Neutrophil (primary cell): ENCODE measurements at regions not wholly inside any gene's neighbourhood (a gene's known extent, or its start where the extent isn't known, plus 50 kb on each side); places are given as distances from the start of the nearest gene placed in this dataset.

Experiments used
- H3K27ac ChIP-seq: fragments of 200-600 bp; sonication (generic); 2 replicates; pipeline ENCODE4 v1.5.1; 2016; ENCODE audit warnings: mild to moderate bottlenecking, moderate library complexity
- H3K27me3 ChIP-seq: fragments of 200-600 bp; sonication (generic); 2 replicates; pipeline ENCODE4 v1.6.0; 2016; ENCODE audit warnings: mild to moderate bottlenecking
- H3K36me3 ChIP-seq: fragments of 200-600 bp; sonication (generic); 2 replicates; pipeline ENCODE4 v1.5.1; 2017
- H3K4me1 ChIP-seq, 2 experiments: fragments of 200-600 bp in 1 of 2; sonication (generic) in 1 of 2; 1 replicate in 1 of 2; 2 replicates in 1 of 2; pipeline versions ENCODE4 v1.5.1 to v1.6.1; 2013 to 2016; ENCODE audit warnings: low read depth in 1 of 2, low read length in 1 of 2, mild to moderate bottlenecking in 1 of 2, moderate library complexity in 1 of 2; ENCODE audit not compliant: control insufficient read depth in 1 of 2, insufficient read depth in 1 of 2
- H3K4me3 ChIP-seq, 2 experiments: fragments of 200-600 bp in 1 of 2; sonication (generic) in 1 of 2; 1 replicate in 1 of 2; 2 replicates in 1 of 2; pipeline ENCODE4 v1.5.1; 2013 to 2016; ENCODE audit warnings: low read depth in 1 of 2, low read length in 1 of 2, mild to moderate bottlenecking in 1 of 2, moderate library complexity in 1 of 2
- H3K9me3 ChIP-seq: fragments of 200-600 bp; sonication (generic); 2 replicates; pipeline ENCODE4 v1.5.1; 2016
- TF ChIP-seq, protein P1 (sequence below): fragments of 200-600 bp; sonication (generic); IDR thresholded peaks from 2 replicates; pipeline ENCODE4 v1.5.1; 2016; ENCODE audit warnings: antibody characterized with exemption

DNA sequence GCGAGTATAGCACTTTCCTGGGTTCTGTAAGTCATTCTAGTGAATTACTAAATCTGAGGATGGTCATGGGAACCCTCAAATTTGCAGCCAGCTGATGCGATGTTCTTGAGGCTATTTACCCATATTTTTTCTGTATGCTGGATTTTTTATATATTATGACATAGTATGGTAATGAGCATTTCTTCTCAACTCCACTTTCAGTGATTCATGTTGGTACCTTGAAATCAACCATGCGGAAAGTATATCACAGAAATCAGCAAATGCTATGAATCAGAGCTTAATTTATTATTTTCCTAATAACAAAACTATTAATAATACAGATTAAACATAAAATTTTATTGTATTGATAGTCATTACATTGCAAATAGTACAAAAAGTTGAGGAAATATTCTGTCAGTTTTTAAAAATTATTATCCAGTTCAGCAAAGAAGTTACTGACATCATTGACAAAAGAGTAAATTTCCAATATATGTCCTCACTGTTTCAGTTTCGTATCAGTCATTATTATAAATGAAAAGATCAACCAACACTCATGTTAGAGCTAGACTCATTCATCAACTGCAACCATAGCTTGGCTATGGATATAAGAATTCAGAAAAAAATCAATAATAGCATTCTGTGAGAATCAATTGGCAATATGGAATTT is 164.3 kb upstream of the SETMAR start:
- TF ChIP-seq, protein P1, sequence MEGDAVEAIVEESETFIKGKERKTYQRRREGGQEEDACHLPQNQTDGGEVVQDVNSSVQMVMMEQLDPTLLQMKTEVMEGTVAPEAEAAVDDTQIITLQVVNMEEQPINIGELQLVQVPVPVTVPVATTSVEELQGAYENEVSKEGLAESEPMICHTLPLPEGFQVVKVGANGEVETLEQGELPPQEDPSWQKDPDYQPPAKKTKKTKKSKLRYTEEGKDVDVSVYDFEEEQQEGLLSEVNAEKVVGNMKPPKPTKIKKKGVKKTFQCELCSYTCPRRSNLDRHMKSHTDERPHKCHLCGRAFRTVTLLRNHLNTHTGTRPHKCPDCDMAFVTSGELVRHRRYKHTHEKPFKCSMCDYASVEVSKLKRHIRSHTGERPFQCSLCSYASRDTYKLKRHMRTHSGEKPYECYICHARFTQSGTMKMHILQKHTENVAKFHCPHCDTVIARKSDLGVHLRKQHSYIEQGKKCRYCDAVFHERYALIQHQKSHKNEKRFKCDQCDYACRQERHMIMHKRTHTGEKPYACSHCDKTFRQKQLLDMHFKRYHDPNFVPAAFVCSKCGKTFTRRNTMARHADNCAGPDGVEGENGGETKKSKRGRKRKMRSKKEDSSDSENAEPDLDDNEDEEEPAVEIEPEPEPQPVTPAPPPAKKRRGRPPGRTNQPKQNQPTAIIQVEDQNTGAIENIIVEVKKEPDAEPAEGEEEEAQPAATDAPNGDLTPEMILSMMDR: no peak
- no peak overlapping the region for H3K27ac ChIP-seq
- no peaks in the 10 kb centered on the region for H3K4me1 ChIP-seq
- no peaks in the 10 kb centered on the region for H3K27me3 ChIP-seq
- no peaks in the 10 kb centered on the region for H3K9me3 ChIP-seq
- no peaks in the 10 kb centered on the region for H3K36me3 ChIP-seq
- H3K4me3 ChIP-seq: no peak overlapping the region

DNA sequence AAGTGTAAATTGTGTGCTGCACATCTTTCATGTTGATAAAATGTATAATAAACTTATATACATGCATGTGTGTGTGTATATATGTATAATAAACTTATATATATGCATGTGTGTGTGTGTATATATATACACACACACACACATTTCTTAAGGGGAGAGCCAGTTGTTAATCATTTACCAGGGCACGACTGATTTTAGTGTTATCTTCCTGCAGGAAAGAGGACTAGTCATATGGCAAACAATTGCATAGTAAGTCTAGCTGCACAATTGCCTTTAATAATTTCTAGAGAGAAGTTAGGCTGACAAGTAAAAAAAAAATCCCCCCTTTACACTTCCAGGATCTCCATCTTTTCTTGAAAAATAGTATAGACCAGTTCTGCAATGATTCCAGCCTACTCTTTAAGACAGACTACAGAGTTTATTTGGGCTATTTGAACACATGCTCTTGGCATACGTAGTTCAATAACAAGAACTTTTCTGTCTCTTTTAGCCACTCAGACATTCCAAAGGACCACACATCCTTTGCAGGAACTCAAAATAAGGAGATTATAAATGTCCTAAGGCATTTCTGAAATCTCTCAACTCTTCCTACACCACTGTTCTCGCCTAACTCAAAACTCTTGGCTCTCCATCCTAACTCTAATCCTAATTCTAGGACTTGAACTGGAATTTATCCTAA is 163.6 kb upstream of the SETMAR start:
- no peak overlapping the region for H3K4me3 ChIP-seq

DNA sequence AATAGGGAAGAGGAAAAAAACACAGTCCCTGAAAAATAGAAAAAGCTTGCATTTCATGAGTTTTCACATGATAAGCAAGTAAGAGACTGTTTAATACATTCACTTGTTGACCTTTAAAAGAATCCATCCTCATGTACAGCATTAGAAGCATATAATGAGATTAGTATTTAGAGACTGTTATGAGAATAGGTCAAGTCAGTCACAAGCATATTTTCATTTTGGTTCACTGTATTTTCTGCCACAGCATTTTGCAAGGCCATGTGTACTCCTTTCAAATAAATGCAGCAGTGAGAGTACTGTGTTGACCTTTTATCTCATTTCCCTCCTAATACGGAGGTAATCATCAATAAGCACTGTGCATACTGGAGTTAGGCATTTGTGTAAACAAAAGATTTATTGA is 162.2 kb upstream of the SETMAR start:
- Histone ChIP-seq H3K27me3 (no peaks in the 10 kb centered on the region), H3K4me3 (no peak overlapping the region), H3K27ac (no peak overlapping the region), H3K9me3 (no peaks in the 10 kb centered on the region), H3K4me1 (no peaks in the 10 kb centered on the region), H3K36me3 (no peaks in the 10 kb centered on the region)
- TF ChIP-seq, protein P1: no peak

More for the DNA sequence above, 163.6 kb upstream of the SETMAR start:
- Histone ChIP-seq H3K4me1 (no peaks in the 10 kb centered on the region), H3K27me3 (no peaks in the 10 kb centered on the region), H3K36me3 (no peaks in the 10 kb centered on the region), H3K27ac (no peak overlapping the region), H3K9me3 (no peaks in the 10 kb centered on the region)
- TF ChIP-seq, protein P1: no peak

DNA sequence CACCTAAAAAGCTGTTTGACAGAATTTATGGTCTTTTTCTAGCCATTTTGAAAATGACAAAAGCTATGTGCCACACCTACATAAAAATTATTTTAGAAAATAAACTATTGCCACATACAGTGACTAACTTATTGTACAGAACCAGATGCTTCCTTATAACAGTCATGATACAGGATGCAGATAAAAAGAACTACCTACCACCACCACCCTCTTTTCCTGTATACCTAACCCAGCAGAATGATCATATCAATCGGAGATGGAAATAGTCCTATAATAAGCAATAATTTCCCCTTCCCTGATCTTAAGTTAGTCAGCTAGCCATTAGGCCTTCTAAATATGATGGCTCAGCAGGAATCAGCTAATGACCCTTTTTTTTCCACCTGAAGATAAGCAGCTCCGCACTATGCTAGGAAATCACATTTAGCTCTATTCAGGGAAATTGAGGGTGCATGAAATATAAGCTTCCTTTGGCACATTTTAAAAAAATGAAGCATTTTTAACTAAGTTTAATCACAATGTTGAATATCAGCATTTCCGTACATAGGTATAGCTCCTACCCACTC is 155.5 kb upstream of the SETMAR start:
- TF ChIP-seq, protein P1: no peak
- Histone ChIP-seq H3K9me3 (no peaks in the 10 kb centered on the region), H3K27ac (no peak overlapping the region), H3K36me3 (no peaks in the 10 kb centered on the region), H3K4me3 (no peak overlapping the region), H3K4me1 (no peaks in the 10 kb centered on the region), H3K27me3 (no peaks in the 10 kb centered on the region)

DNA sequence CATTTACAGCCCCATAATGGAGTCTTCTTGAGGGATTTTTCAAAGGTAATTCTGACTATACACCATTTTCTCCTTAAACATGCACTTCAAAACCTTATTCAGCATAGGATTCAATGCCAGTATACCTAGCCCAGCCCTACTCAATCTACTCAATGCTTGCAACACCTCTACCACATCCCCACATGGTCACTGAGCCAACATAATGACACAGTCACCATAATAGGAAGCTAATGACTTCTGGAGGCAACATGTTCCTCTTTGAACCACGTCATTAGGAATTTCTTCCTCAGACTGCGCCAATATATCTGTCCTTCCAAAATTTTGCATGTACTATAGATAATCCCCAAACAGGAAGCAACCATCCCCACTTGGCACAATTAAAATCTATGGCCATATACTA is 153.9 kb upstream of the SETMAR start:
- Histone ChIP-seq H3K4me3 (no peak overlapping the region), H3K27me3 (no peaks in the 10 kb centered on the region)
- TF ChIP-seq, protein P1: no peak

More for the DNA sequence above, 153.9 kb upstream of the SETMAR start:
- Histone ChIP-seq H3K9me3 (no peaks in the 10 kb centered on the region), H3K36me3 (no peaks in the 10 kb centered on the region), H3K27ac (no peak overlapping the region), H3K4me1 (no peaks in the 10 kb centered on the region)
